Activated CD8-positive, alpha-beta memory T cell treated with anti-CD3 and anti-CD28 coated beads, Interleukin-2, amount 50 U/mL, for 24 hours (primary cell): ENCODE measurements at regions not wholly inside any gene's neighbourhood (a gene's known extent, or its start where the extent isn't known, plus 50 kb on each side); places are given as distances from the start of the nearest gene placed in this dataset.

Experiments used
- DNase-seq: peaks from one replicate; pipeline ENCODE4 v3.0.0-alpha.2; 2020; ENCODE audit errors: extremely low read depth

DNA sequence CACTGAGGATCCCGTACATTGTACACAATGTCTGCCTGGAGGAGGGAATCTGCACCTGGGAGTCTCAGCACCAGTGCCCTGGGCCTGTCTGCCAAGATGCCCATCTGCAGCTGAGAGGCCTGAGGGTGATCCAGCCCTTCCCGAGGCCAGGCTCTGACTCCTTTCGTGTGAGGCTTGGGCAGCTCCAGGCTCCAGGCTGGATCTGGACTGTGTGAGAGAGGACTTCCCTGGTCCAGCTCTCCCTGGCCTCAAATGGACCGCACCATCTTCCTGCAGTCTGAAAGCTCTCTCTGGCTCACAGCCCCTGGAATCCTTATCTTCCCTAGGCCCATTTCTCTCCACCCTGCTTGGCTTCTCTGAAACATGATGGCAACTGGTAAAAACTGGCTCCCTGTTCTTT is 324.6 kb downstream of the DYSF start:
- no peak for DNase-seq

DNA sequence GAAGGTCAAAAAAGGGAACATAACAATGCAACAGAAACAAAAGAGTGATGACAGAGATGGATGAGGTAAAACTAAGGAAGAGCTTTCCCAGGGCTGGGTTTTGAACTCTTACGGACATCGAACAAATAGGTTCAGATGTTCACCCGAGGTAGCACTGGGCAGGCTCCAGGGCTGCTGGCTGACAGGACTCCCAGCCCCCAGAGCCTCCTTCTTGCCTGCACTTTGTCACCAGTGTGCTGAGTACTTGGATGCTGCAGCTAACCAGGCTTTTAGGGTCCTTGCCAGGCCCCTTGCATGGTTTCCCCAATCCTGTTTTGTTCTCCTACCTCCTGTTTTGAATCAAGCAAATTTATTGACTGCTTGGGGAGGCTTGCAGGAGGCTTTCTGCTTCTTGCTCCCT is 322.9 kb downstream of the DYSF start:
- no peak for DNase-seq

DNA sequence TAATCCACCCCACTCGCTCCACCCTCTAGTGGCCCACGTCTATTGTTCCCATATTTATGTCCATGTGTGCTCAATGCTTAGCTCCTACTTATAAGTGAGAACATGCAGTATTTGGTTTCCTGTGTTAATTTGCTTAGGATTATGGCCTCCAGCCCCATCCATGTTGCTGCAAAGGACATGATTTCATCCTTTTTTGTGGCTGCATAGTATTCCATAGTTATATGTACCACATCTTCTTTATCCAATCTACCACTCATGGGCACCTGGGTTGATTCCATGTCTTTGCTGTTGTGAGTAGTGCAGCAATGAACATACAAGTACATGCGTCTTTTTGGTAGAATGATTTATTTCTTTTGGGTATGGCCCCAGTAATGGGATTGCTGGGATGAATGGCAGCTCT is 319.9 kb downstream of the DYSF start:
- no peak for DNase-seq

DNA sequence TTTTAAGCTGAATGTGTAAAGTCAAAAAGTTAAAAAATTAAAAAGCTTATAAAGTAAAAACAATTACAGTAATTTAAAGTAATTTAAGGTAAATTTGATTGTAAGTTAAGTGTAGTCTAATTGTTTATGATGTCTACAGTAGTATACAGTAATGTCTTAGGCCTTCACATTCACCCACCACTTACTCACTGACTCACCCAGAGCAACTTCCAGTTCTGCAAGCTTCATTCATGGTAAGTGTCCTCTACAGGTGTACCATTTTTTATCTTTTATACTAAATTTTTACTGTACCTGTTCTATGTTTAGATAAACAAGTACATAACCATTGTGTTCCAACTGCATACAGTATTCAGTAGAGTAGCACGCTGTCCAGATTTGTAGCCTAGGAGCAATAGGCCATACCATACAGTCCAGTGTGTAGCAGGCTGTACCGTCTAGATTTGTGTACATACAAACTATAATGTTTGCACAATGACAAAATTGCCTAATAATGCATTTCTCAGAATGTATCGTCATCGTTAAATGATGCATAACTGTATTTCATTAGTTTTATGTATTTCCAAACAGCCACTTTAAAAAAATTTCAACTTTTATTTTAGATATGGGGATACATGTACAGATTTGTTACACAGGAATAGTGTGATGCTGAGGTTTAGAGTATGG is 319.3 kb downstream of the DYSF start:
- DNase-seq = no peak

DNA sequence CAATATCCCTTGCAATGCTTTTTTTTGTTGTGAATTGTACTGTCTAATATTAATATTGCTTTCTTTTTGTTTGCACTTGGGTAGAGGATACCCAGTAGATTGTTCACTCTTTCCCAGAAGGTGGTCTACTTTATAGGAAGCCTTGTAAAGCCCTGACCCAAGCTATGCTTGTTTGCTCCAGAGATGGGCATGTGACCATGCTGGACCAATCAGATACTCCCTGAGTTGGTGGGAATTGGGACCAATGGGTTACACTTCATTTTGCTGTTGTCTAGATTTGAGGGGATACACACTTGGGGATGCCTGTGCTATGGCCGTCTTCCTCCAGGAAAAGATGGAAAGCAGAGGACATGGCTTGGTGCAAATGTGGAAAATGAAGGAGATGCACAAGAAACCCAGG is 314.3 kb downstream of the DYSF start:
- no peak for DNase-seq

DNA sequence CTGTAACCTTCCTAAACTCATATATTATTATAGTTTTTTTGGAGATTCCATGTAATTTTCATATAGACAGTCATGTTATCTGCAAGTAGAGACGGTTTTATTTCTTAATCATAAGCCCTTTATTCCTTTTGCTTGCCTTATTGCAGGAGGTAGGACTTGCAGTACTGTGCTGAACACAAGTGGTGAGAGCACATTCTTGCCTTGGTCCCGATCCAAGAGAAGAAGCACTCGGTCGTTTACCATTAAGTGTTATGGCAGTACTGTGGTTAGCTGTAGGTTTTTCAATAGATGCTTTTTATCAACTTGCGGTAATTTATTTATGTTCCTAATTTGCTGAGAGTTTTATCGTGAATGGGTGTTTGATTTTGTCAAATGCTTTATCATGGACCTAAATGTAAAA is 305.7 kb downstream of the DYSF start:
- no peak for DNase-seq

DNA sequence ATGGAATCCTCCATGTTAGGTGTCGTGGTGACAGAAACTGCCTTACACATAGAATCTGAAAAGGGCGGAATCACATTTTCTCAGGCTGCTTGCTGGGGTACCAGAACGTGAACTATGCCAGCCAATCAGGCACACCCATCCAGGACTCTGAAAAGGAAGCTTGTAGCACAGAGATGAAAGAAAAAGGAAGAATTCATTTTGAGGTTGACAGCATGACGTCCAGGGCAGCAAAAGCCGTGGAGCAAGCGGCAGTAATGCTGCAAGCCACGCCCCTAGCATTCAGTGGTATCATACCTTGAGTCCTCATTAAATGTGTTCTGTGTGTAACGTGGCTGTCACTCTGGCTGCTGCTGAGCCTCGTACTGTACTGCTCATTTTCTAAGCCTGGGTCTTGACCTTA is 304.0 kb downstream of the DYSF start:
- DNase-seq = no peak

DNA sequence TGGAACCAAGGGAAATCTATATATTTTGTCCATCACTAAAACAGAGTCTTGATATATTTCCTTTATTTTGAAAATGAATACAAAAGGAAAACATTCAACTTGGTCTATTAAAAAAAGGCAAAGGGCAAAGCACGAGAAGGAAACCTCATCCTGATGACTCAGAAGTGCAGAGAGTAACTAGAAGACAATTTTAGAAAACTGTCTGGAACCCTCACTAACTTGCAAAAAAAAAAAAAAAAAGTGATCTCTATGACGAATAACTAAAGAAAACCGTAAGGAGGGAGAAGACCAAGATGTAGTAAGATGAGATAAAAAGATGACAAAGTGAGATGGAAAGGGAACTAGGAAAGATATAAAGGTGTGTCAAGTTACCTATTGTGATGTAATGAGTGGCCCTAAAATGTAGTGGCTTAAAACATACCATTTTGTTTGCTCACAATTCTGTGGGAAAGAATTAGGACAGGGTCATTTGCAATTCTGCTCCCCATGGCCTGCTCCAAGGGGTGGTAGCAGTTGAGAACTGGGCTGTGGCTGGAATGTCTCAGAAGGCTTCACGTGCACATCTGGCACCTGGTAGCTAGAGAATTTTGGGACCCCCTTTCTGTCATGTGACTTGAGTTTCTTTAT is 303.0 kb downstream of the DYSF start:
- DNase-seq = no peak

DNA sequence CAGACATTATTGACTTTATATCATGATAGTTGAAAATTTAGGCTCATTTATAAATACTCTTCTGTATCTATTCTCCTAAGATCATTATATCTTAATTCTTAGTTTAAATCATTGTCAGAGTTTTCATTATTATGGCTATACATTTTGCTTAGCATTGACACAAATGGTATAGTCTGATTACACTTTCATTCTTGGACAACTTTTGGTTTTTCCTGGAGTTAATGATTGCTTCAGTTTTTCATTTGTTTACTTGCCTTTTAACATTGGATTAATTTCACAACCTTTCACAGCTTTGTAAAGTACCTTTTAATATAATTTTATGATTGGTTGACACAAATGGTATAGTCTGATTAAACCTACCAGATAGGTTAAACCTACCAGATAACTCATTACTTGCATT is 298.2 kb downstream of the DYSF start:
- no peak for DNase-seq

DNA sequence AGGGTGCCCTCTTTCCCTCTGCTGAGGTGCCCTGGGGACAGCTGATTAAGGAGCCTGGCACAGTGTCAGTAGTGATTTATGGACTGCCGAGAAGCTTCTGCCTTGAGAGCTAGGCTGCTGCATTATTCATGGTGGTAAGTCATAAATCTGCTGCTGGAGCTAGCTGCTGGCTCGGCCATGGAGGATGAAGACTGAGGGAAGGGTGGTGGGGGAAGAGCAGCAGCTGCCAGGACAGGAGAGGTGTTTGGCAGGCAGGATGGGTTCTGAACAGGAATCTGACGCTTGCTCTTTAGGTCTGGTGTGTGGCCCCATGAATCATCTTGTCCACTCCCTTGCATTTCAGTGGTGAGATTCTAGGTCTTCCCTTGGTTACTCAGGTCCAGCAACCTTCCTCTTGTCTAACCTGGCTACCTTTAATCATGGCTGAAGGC is 296.3 kb downstream of the DYSF start:
- DNase-seq = no peak

DNA sequence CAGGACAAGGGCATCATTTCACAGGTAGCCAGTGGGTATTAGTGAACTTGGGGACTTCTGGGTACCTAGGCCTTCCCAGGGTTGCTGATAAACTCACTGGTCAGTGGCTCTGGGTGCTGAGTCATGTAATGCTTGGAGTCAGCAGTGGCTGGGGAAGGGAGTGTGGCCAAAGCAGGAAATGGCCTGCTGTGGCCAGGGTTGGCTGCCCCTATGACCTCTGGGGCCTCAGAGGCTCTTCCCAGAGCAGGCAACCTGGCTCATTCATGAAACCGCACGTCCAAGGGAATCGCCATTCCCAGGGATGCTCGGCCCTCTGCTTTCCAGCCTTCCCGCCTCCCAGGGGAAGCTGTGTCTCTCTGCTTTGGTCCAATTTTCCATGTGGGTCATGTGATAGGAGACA is 294.9 kb downstream of the DYSF start:
- DNase-seq = no peak

DNA sequence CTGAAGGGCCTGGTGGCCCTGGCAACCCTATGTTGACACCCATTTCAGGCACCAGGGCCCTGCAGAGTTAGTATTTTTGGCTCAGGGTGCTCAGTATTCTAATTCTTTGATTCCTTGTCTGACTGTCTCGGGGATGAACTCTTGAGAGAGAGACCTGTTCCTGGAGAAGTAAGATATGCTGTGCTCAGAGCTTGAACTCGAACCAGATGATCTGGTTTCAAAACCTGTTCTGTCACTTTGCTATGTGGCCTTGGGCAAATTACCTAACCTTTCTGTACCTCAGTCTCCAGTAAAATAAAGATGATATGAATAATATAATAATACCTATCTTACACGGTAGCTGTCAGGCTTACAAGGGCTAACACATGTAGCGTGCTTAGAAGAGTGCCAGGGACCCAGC is 294.2 kb downstream of the DYSF start:
- no peak for DNase-seq

DNA sequence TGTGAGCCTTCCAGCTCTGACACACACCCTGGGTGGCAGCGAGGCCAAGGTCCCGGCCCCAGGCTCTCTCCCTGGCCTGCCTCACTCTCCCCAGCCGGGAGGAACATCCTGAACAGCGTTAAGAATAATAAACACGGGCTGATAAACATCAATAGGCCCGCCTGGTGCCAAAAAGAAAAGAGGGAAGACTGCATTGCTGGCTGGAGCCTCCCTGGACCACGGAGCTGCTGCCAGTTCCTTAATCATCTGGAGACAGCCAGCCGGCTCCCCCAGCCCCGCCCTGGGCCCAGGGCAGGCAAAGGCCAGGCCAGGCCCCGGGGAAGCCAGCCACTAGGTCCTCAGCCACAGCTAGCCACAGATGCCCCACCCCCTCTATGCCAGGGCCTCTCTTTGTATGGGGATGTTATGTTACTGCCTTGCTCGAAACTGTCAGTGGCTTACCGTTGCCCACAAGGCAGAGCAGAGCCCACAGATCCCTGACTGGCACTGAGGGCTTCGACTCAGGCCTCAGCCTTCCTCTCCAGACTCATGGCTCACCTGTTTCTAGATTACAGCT is 293.7 kb downstream of the DYSF start:
- no peak for DNase-seq

DNA sequence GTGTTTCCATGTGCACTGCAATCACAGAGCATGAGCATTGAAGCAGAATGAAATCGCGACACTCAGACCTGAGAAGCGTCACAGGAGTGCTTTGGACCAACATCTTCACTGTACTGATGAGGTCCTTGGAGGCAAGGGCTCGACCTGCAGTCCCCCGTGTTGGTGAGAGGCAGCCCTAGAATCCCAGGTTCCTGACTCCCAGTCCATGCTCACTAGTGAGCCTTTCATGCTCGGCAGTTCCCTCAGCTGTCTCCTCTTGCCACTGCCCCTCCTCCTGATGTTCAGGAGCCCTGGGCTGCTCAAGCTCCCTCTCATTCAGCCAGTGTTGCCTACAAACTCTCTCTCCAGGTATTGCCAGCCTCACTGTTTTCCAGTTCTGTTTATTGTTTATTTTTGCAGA is 291.4 kb downstream of the DYSF start:
- DNase-seq = no peak

DNA sequence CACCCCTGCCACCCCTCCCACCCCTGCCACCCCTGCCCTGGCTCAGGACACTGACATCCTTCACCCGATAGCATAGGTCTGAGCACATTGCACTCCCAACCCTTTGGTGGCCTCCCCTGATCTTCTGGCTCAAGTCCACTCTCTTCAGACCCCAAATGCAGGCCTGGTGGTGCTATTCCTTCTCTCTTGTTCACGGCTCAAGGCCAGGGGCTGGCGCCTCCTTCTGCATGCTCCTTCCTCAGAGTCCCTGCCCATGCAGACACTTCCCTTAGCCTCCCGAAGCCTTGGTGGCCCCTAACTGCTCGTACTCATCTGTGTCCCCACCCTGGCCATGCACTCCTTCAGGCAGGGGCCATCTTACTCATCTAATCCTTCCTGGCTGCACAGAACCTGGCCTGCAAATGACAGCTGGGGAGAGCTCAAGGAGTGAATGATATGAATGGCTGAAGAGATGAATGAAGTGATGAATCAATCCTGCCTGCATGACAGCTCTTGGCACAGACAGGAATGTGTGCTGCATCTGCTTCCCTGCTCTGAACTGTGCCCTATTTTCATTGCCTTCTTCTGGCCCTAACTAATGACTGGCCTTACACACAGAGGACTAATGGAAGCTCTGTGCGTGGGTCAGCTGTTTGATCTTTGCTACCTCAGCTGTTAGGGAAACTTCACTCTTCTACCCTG is 290.8 kb downstream of the DYSF start:
- no peak for DNase-seq

DNA sequence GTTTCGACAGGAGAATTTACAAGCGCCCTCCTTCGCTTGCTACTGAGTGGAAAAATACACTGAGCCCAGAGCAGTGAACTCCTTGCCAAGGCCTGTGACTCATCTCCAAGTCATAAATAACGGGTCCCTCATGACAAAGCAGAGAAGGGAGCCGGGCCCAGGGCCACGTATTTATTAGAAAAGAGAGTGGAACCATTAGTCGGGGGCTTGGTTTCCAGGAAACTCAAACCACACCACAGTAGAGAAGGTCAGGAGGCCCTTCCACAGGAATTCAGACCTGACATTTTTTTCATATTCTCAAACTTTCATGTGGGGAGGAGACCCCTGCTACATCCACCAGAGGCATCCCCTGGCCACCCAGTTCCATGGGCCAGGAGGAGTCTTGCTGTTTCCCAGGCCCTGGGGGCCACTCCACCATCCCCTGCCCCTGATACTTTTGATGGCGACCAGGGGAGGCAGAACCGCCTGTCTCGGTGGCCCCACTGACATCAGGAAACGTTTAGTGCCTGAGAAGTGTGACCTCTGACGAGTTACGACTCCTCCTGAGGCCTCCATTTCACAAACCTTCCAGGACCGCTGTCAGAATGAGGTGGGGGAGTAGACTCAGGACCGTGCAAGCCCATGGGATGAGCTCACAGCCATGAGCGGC is 289.7 kb downstream of the DYSF start:
- no peak for DNase-seq

DNA sequence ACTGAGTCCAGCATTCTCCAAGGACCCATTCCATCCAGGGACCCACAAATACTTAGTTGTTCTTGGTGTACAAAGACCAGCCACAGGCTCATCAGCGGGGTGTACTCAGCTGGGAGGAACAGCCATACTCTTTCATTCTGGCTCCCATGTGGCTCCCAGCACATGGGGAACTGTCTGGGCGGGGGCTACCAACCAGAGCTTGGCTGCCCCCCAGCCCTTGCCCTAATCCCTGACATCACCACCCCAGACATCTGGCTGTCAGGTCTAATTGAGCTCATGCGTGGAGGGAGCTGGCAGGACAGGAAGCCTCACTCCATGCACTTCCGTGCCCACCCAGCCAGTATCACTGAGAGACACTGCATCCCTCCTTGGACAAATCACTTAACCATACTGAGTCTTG is 283.6 kb downstream of the DYSF start:
- no peak for DNase-seq

DNA sequence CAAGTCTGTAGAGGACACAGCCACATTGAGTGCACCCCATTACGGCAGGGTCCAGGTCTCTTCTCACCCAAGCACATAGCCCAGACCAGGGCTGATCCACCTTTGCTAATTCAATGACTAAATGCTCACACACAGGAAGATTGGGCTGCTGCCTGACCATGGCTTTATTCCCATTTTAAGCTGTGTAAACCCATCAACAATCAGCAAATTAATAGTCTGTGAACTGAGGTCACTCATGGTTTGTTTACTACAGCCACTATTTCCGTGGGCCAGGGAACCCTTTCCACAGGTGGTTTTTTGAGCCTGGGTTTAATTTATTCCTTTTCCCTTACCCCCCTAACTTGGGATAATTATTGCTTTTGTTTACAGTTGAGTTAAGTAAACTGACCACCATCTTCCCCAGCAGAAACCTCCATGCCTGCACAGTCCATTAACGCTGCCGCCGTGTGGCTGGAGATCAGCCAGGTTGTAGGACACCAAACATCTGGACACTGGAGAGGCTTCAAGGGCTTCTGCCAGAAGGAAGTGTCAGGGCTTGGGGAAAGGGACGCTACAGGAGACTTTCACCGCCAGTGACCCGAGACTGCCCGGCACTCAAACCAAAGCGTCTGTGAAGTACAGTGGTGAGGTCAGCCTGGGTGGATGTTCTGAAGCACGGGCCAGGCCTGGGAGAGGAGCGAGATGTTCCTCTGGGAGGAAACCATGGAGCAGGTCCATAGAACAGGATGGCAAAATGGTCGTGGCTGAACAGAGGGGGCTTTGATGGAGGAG is 282.9 kb downstream of the DYSF start:
- DNase-seq = no peak
